Fibroblast of pulmonary artery (primary cell): ENCODE measurements at regions not wholly inside any gene's neighbourhood (a gene's known extent, or its start where the extent isn't known, plus 50 kb on each side); places are given as distances from the start of the nearest gene placed in this dataset.

Source experiments
- DNase-seq: peaks from one replicate; pipeline ENCODE4 v3.0.0-alpha.2; 2010; ENCODE audit warnings: low read depth
- H3K4me3 ChIP-seq: replicated peaks from 2 replicates; pipeline ENCODE4 v1.5.1; 2011; ENCODE audit warnings: low read depth, mild to moderate bottlenecking, control low read depth, low read length, moderate library complexity
- CTCF ChIP-seq: IDR thresholded peaks from 2 replicates; pipeline ENCODE4 v1.5.1; 2011; ENCODE audit warnings: mild to moderate bottlenecking, control low read depth, low read length, inconsistent platforms; ENCODE audit errors: missing control alignments

- no peak for DNase-seq
- H3K4me3 ChIP-seq, result no peak overlapping the region
- no peak for TF ChIP-seq CTCF
These were observed 282.8 kb upstream of the ZMIZ1 start for GRCh38 chr10:78785991-78786390.

- DNase-seq, result peak; percentile 21
- H3K4me3 ChIP-seq, result no peak overlapping the region
- TF ChIP-seq CTCF, result no peak
These were observed 281.6 kb upstream of the ZMIZ1 start for GRCh38 chr10:78787125-78787524.

- H3K4me3 ChIP-seq, result no peak overlapping the region
- no peak for TF ChIP-seq CTCF
These were observed 273.9 kb upstream of the ZMIZ1 start for GRCh38 chr10:78794736-78795455.

GRCh38 chr10:78798976-78799730 is 269.6 kb upstream of the ZMIZ1 start:
- no peak for TF ChIP-seq CTCF
- no peak for DNase-seq
- H3K4me3 ChIP-seq, result no peak overlapping the region

More at GRCh38 chr10:78794736-78795455, 273.9 kb upstream of the ZMIZ1 start:
- no peak for DNase-seq

GRCh38 chr10:78800006-78800405 is 268.8 kb upstream of the ZMIZ1 start:
- TF ChIP-seq CTCF, result no peak
- no peak for DNase-seq
- no peak overlapping the region for H3K4me3 ChIP-seq

GRCh38 chr10:78800535-78801320 is 268.0 kb upstream of the ZMIZ1 start:
- no peak for DNase-seq
- no peak overlapping the region for H3K4me3 ChIP-seq
- TF ChIP-seq CTCF, result no peak
